Ovary (tissue), 3 donors: ENCODE measurements at regions not wholly inside any gene's neighbourhood (a gene's known extent, or its start where the extent isn't known, plus 50 kb on each side); places are given as distances from the start of the nearest gene placed in this dataset.
"Not testable (repeated sequence)": the region's sequence is repeated elsewhere in the genome, so short reads cannot be mapped to it uniquely, and the experiment has no call there.

Source experiments
- CTCF ChIP-seq, 3 donors: fragments of 450-650 bp in 2 of 3; fragments of 200-600 bp in 1 of 3; IDR thresholded peaks; one replicate each; pipeline versions ENCODE4 v1.5.1 to v1.8.0; 2016 to 2022; ENCODE audit warnings: antibody characterized with exemption in 3 of 3, mild to moderate bottlenecking in 1 of 3
- EP300 ChIP-seq: sonication (generic); formaldehyde crosslinking; IDR thresholded peaks from one replicate; pipeline ENCODE4 v1.6.1; 2017; ENCODE audit warnings: antibody characterized with exemption
- donor health status: DM: no; HTN: no; CAD: no.

GRCh38 chr2:175588213-175588612 is 406.7 kb upstream of the ATP5MC3 start:
- not testable (repeated sequence) for TF ChIP-seq CTCF (IDR thresholded peaks at IDR 0.05); EP300
